Fibroblast of lung (primary cell): ENCODE measurements at regions not wholly inside any gene's neighbourhood (a gene's known extent, or its start where the extent isn't known, plus 50 kb on each side); places are given as distances from the start of the nearest gene placed in this dataset.

Source experiments
- DNase-seq, 2 donors: peaks; one replicate each; pipeline versions ENCODE4 v3.0.0 to v3.0.0-alpha.2; 2010; ENCODE audit warnings: low read depth in 2 of 2
- H2AFZ ChIP-seq: 2 replicates; pipeline ENCODE4 v1.5.1; 2012; ENCODE audit warnings: low read length, control low read depth, inconsistent platforms
- H3K27ac ChIP-seq: 2 replicates; pipeline ENCODE4 v1.5.1; 2011; ENCODE audit warnings: low read length, control low read depth; ENCODE audit not compliant: insufficient read depth
- H3K27me3 ChIP-seq: 2 replicates; pipeline ENCODE4 v1.5.1; 2011; ENCODE audit warnings: mild to moderate bottlenecking, low read length; ENCODE audit not compliant: control insufficient read depth, insufficient read depth
- H3K36me3 ChIP-seq: 2 replicates; pipeline ENCODE4 v1.5.1; 2011; ENCODE audit warnings: low read length; ENCODE audit not compliant: control insufficient read depth, insufficient read depth
- H3K4me1 ChIP-seq: 2 replicates; pipeline ENCODE4 v1.5.1; 2011; ENCODE audit warnings: low read length; ENCODE audit not compliant: control insufficient read depth, insufficient read depth; ENCODE audit errors: extremely low read depth
- H3K4me2 ChIP-seq: 2 replicates; pipeline ENCODE4 v1.5.1; 2011; ENCODE audit warnings: low read length, control low read depth; ENCODE audit not compliant: insufficient read depth; ENCODE audit errors: extremely low read depth
- H3K4me3 ChIP-seq, 4 experiments: fragments of 200-600 bp in 1 of 4; sonication (generic) in 1 of 4; replicated peaks in 1 of 4; 2 replicates each; pipeline ENCODE4 v1.5.1; 2011 to 2016; ENCODE audit warnings: low read length in 4 of 4, low read depth in 3 of 4, mild to moderate bottlenecking in 3 of 4, control low read depth in 2 of 4, inconsistent platforms in 1 of 4, mixed read lengths in 1 of 4; ENCODE audit not compliant: insufficient read depth in 1 of 4; ENCODE audit errors: control extremely low read depth in 1 of 4
- H3K79me2 ChIP-seq: 2 replicates; pipeline ENCODE4 v1.5.1; 2012; ENCODE audit warnings: mild to moderate bottlenecking, low read length, inconsistent platforms; ENCODE audit not compliant: control insufficient read depth, insufficient read depth
- H3K9ac ChIP-seq: 2 replicates; pipeline ENCODE4 v1.5.1; 2011; ENCODE audit warnings: mild to moderate bottlenecking, low read length, control low read depth; ENCODE audit not compliant: insufficient read depth
- H3K9me3 ChIP-seq: 2 replicates; pipeline ENCODE4 v1.5.1; 2012; ENCODE audit warnings: low read depth, low read length; ENCODE audit not compliant: control insufficient read depth, insufficient read depth
- H4K20me1 ChIP-seq: 2 replicates; pipeline ENCODE4 v1.5.1; 2011; ENCODE audit warnings: low read length; ENCODE audit not compliant: control insufficient read depth, insufficient read depth; ENCODE audit errors: extremely low read depth
- EZH2 ChIP-seq: IDR thresholded peaks from 2 replicates; pipeline ENCODE4 v1.5.1; 2012; ENCODE audit warnings: low read length, control low read depth, mild to moderate bottlenecking; ENCODE audit errors: missing control alignments
- TF ChIP-seq, protein P1 (sequence below), 2 donors: IDR thresholded peaks in 1 of 2; conservative IDR thresholded peaks in 1 of 2; 1 replicate in 1 of 2; 2 replicates in 1 of 2; pipeline ENCODE4 v1.5.1; 2011 to 2012; ENCODE audit warnings: low read length in 2 of 2, control low read depth in 1 of 2, inconsistent platforms in 1 of 2, low read depth in 1 of 2, mild to moderate bottlenecking in 1 of 2

DNA sequence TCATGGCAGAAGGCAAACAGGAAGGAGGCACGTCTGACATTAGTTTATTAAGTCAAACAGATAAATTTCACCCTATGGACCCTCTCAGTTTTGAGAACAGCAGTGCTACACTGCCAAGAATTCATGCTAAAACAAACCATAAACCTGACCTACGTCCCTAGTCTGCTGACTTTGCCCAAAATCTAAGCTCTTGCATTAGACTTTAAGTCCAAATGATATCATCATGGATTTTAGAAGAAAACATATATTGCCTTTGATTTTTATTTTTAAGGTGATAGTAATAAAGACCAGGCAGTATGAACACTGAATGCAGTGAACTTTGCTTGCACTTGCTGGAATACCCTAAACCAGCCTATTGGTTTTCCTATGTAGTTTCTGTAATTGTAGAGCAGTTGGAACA is 79.6 kb upstream of the GADL1 start:
- no peak overlapping the region for H3K9ac ChIP-seq
- no peaks in the 10 kb centered on the region for H4K20me1 ChIP-seq
- DNase-seq = no peak
- no peak overlapping the region for H3K27ac ChIP-seq
- no peaks in the 10 kb centered on the region for H3K36me3 ChIP-seq
- H2AFZ ChIP-seq = no peak overlapping the region
- no peak overlapping the region for H3K4me3 ChIP-seq
- H3K27me3 ChIP-seq = no peaks in the 10 kb centered on the region
- H3K79me2 ChIP-seq = no peaks in the 10 kb centered on the region
- TF ChIP-seq, protein P1, sequence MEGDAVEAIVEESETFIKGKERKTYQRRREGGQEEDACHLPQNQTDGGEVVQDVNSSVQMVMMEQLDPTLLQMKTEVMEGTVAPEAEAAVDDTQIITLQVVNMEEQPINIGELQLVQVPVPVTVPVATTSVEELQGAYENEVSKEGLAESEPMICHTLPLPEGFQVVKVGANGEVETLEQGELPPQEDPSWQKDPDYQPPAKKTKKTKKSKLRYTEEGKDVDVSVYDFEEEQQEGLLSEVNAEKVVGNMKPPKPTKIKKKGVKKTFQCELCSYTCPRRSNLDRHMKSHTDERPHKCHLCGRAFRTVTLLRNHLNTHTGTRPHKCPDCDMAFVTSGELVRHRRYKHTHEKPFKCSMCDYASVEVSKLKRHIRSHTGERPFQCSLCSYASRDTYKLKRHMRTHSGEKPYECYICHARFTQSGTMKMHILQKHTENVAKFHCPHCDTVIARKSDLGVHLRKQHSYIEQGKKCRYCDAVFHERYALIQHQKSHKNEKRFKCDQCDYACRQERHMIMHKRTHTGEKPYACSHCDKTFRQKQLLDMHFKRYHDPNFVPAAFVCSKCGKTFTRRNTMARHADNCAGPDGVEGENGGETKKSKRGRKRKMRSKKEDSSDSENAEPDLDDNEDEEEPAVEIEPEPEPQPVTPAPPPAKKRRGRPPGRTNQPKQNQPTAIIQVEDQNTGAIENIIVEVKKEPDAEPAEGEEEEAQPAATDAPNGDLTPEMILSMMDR (conservative IDR thresholded peaks at IDR 0.05 in 1 of 2, IDR thresholded peaks at IDR 0.05 in 1 of 2; ENCODE audit: low read depth in 1 of 2, low read length in 2 of 2) = no peak
- no peak for TF ChIP-seq EZH2
- H3K4me2 ChIP-seq = no peak overlapping the region
- no peaks in the 10 kb centered on the region for H3K4me1 ChIP-seq
- no peaks in the 10 kb centered on the region for H3K9me3 ChIP-seq

DNA sequence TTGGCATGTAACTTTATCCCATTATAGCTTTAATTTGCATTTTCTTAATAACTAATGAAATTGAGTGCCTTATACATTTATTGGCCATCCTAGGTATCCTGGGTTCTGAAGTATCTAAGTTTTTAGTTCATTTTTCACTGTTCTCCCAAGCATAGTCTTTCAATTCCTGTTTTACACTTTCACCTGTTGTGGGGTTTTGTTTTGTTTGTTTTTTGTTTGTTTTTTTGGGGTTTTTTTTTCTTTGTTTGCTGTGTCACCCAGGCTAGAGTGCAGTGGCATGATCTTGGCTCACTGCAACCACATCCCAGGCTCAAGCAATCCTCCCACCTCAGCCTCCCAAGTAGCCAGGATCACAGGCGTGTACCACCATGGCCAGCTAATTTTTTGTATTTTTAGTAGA is 83.1 kb upstream of the GADL1 start:
- H3K4me1 ChIP-seq = no peaks in the 10 kb centered on the region
- no peak overlapping the region for H3K27ac ChIP-seq
- H3K79me2 ChIP-seq = no peaks in the 10 kb centered on the region
- no peak overlapping the region for H3K4me2 ChIP-seq
- H3K27me3 ChIP-seq = no peaks in the 10 kb centered on the region
- no peaks in the 10 kb centered on the region for H4K20me1 ChIP-seq
- no peaks in the 10 kb centered on the region for H3K36me3 ChIP-seq
- no peak overlapping the region for H3K4me3 ChIP-seq
- no peaks in the 10 kb centered on the region for H3K9me3 ChIP-seq
- DNase-seq = no peak
- no peak overlapping the region for H2AFZ ChIP-seq
- TF ChIP-seq, protein P1 (conservative IDR thresholded peaks at IDR 0.05 in 1 of 2, IDR thresholded peaks at IDR 0.05 in 1 of 2; ENCODE audit: low read depth in 1 of 2, low read length in 2 of 2) = no peak
- no peak for TF ChIP-seq EZH2
- no peak overlapping the region for H3K9ac ChIP-seq

DNA sequence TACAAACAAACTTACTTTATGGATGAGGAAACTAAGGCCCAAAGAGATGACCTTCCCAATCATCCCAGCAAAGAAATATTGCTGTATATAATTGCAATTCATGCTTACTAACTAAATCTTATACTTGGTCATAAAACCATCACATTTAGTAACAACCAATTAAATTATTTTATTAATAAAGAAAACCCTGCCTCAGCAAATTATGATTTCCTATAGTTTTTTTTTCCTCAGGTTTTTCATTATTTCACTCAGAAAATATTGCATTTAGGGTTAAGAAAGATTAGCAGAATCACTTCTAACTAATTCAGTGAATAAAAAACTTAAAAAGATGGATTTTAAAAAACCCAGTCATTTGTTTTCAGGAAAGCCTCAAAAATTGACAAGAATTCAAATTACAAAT is 86.5 kb upstream of the GADL1 start:
- Histone ChIP-seq H3K79me2 (no peaks in the 10 kb centered on the region), H3K4me3 (no peak overlapping the region), H3K27me3 (no peaks in the 10 kb centered on the region), H4K20me1 (no peaks in the 10 kb centered on the region), H3K9me3 (no peaks in the 10 kb centered on the region), H2AFZ (no peak overlapping the region), H3K9ac (no peak overlapping the region), H3K36me3 (no peaks in the 10 kb centered on the region), H3K4me2 (no peak overlapping the region), H3K27ac (no peak overlapping the region), H3K4me1 (no peaks in the 10 kb centered on the region)
- TF ChIP-seq, protein P1 (conservative IDR thresholded peaks at IDR 0.05 in 1 of 2, IDR thresholded peaks at IDR 0.05 in 1 of 2; ENCODE audit: low read depth in 1 of 2, low read length in 2 of 2) = no peak
- TF ChIP-seq EZH2 = no peak
- no peak for DNase-seq
